Testis (tissue), 2 donors: ENCODE measurements at regions not wholly inside any gene's neighbourhood (a gene's known extent, or its start where the extent isn't known, plus 50 kb on each side); places are given as distances from the start of the nearest gene placed in this dataset.

Experiments
- DNase-seq: peaks from one replicate; pipeline ENCODE4 v3.0.0-alpha.2; 2019
- H3K27ac ChIP-seq, 2 donors: fragments of 200-600 bp; sonication (generic); one replicate each; pipeline ENCODE4 v1.5.1; 2019
- H3K27me3 ChIP-seq: fragments of 200-600 bp; sonication (generic); one replicate; pipeline ENCODE4 v1.5.1; 2019
- H3K36me3 ChIP-seq: fragments of 200-600 bp; sonication (generic); one replicate; pipeline ENCODE4 v1.5.1; 2017; ENCODE audit warnings: low read depth; ENCODE audit errors: missing control alignments
- H3K4me1 ChIP-seq: fragments of 200-600 bp; sonication (generic); one replicate; pipeline ENCODE4 v1.5.1; 2019
- H3K4me3 ChIP-seq, 2 donors: fragments of 200-600 bp; sonication (generic); one replicate each; pipeline ENCODE4 v1.5.1; 2017 to 2019
- H3K9me3 ChIP-seq: fragments of 200-600 bp; sonication (generic); one replicate; pipeline ENCODE4 v1.5.1; 2017
- POLR2A ChIP-seq: fragments of 450-650 bp; IDR thresholded peaks from one replicate; pipeline ENCODE4 v1.6.1; 2017; ENCODE audit warnings: antibody characterized with exemption, mild to moderate bottlenecking, moderate library complexity
- WGBS, 2 donors: methylation state at CpG; one replicate each; pipeline ENCODE4 v1.1.5; 2018; 5-methylcytosine and 5-hydroxymethylcytosine counted together
- intact Hi-C: fragments of 100-400 bp; cut with DNase I; formaldehyde crosslinking; loops from one replicate; pipeline ENCODE4 v1.15.1; 2023; ENCODE audit warnings: low total_unique reads
- TF ChIP-seq, protein P1 (sequence below), 3 experiments: fragments of 450-650 bp in 2 of 3; fragments of 200-600 bp in 1 of 3; sonication (generic) in 1 of 3; IDR thresholded peaks; one replicate each; pipeline ENCODE4 v1.5.1; 2016 to 2019; ENCODE audit warnings: antibody characterized with exemption in 3 of 3, mild to moderate bottlenecking in 2 of 3, moderate library complexity in 1 of 3

DNA sequence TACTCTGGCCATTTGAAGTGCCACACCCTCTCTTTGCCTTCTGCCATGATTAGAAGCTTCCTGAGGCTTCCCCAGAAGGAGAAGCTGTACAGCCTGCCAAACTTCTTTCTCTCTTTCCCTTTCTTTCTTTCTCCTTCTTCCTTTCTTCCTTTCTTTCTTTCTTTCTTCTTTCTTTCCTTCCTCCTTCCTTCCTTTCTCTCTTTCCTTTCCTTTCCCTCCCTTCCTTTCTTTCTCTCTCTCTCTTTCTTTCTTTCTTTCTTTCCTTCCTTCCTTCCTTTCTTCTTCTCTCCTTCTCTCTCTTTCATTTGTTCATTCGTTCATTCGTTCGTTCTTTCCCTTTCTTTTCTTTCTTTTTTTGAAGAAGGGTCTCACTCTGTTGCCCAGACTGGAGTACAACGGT is 931.0 kb downstream of the TTLL7 start:
- no peak for DNase-seq
- 77 to 86% methylated on average over 4 of the region's 4 CpGs for WGBS, 2 donors
- intact Hi-C loops, result no loop called here
- TF ChIP-seq POLR2A, result no peak
- TF ChIP-seq, protein P1, sequence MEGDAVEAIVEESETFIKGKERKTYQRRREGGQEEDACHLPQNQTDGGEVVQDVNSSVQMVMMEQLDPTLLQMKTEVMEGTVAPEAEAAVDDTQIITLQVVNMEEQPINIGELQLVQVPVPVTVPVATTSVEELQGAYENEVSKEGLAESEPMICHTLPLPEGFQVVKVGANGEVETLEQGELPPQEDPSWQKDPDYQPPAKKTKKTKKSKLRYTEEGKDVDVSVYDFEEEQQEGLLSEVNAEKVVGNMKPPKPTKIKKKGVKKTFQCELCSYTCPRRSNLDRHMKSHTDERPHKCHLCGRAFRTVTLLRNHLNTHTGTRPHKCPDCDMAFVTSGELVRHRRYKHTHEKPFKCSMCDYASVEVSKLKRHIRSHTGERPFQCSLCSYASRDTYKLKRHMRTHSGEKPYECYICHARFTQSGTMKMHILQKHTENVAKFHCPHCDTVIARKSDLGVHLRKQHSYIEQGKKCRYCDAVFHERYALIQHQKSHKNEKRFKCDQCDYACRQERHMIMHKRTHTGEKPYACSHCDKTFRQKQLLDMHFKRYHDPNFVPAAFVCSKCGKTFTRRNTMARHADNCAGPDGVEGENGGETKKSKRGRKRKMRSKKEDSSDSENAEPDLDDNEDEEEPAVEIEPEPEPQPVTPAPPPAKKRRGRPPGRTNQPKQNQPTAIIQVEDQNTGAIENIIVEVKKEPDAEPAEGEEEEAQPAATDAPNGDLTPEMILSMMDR (IDR thresholded peaks at IDR 0.05), result no peak
- no peaks in the 10 kb centered on the region for H3K27me3 ChIP-seq
- no peak overlapping the region for H3K27ac ChIP-seq
- H3K9me3 ChIP-seq, result no peaks in the 10 kb centered on the region
- H3K36me3 ChIP-seq, result no peaks in the 10 kb centered on the region
- H3K4me3 ChIP-seq, result no peak overlapping the region
- no peaks in the 10 kb centered on the region for H3K4me1 ChIP-seq

DNA sequence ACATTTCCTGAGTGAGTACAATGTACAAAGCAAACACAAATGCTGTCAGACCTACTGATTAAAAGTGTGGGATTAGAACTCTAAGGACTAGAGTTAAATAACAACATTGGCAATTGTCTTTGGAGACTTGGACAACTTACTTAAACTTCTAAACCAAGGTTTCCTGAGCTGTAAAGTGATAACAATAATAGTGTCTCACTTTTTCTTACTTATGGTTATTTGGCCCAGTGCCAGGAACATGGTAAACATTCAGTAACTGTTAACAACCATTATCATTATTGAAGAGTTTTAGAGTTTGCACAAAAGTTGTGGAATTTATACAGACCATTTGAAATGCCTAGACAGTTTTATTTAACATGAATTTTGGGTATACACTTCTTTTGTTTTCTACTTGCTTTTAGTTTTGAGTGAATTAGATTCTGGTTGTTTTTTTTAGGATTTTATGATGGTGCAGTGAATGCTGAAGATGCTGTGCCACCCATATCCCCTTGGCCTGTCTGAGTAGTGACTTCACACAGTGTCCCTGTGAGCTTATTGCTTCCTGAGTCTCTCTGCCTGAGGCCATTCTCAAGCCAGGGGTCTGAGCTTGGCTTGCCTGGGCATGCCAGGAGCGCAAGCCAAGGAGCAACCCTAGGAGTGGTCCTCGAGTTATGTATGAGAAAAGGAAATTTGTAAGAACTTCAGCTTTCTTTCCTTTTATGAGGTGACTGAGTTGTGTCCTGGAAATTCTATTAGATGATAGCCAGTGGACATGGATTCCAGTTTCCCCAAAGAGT is 932.8 kb downstream of the TTLL7 start:
- WGBS, 2 donors, result 91 to 96% methylated on average over 2 of the region's 2 CpGs
- Histone ChIP-seq H3K36me3 (no peaks in the 10 kb centered on the region), H3K27me3 (no peaks in the 10 kb centered on the region), H3K27ac (no peak overlapping the region), H3K9me3 (no peaks in the 10 kb centered on the region), H3K4me1 (no peaks in the 10 kb centered on the region), H3K4me3 (no peak overlapping the region)
- TF ChIP-seq, protein P1 (IDR thresholded peaks at IDR 0.05), result no peak
- no peak for TF ChIP-seq POLR2A
- intact Hi-C loops, result no loop called here
- no peak for DNase-seq

DNA sequence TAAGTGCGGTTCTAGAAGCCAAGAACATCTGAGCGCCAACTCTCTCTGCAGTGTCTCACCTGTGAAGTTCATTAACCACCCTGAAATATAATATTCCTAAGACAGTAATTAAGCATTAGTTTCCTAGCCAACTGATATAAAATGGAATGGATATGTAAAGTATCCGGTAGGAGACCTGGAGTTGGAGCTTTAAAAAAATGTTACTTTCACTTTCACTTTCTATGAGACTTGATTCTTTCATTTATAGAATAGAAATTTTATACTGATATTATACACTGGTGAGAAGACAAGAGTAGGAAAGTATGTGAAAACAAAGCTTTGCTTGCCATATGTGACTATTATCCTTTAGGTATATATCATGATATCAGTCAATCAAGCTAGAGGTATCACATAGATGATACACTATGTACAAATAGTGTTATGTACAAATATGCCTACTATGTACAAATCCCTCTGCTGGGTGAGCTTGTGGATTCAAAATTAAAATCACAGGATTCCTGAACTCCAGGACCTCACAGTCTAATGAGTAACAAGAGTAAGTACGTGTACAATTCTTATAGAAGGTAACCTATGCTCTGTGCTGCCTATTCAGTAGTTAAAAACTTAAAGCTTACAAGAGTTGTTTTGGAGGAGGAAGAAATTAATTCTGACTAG is 934.2 kb downstream of the TTLL7 start:
- no peak for DNase-seq
- TF ChIP-seq, protein P1 (IDR thresholded peaks at IDR 0.05), result no peak
- no peak for TF ChIP-seq POLR2A
- Histone ChIP-seq H3K4me3 (no peak overlapping the region), H3K27me3 (no peaks in the 10 kb centered on the region), H3K9me3 (no peaks in the 10 kb centered on the region), H3K27ac (no peak overlapping the region), H3K36me3 (no peaks in the 10 kb centered on the region), H3K4me1 (no peaks in the 10 kb centered on the region)
- WGBS, 2 donors, result 85 to 90% methylated on average over 4 of the region's 4 CpGs
- intact Hi-C loops, result no loop called here

DNA sequence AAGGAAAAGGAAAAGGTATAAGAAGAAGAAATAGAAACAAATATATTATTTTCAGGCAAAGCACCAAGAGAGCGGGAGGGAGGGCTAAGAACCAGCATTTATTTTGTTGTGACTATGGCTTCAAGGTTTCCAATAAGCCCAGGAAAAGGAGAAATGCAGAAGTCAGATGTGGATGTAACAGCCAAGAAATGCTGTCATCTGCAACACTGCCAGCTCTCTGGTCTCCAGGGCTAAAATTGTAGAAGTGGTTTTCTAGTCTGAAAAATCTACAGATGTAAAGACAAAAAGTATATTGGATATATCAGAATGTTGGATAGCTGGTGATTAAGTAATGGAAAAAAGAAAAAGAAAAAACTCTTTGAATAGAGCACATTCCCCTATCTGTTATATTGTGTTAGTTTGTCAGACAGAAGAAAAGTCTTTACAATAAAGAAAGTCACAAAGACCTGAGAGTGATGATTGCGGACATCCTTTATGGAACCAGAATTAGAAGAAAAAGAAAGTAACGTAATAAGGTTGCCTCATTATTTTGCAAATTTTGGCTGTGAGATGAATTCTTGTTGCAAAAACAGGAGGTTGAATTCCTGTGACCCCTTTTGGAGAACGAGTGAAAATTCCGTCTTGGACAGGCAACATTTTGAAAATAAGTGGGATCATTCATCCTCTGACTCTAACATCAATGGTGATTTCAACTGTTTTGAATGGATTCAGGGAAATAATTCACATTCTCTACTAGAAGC is 938.1 kb downstream of the TTLL7 start:
- Histone ChIP-seq H3K27me3 (no peaks in the 10 kb centered on the region), H3K9me3 (no peaks in the 10 kb centered on the region), H3K4me3 (no peak overlapping the region), H3K4me1 (no peaks in the 10 kb centered on the region), H3K27ac (no peak overlapping the region), H3K36me3 (no peaks in the 10 kb centered on the region)
- TF ChIP-seq, protein P1 (IDR thresholded peaks at IDR 0.05), result no peak
- TF ChIP-seq POLR2A, result no peak
- WGBS, 2 donors, result 62 to 66% methylated on average over 5 of the region's 5 CpGs
- intact Hi-C loops, result no loop called here
- DNase-seq, result no peak
